Occipital lobe (tissue), 1 donor: ENCODE measurements at regions not wholly inside any gene's neighbourhood (a gene's known extent, or its start where the extent isn't known, plus 50 kb on each side); places are given as distances from the start of the nearest gene placed in this dataset.

Source experiments
- DNase-seq: peaks from one replicate; lab custom pipeline; 2025; lab: John Stamatoyannopoulos, UW

GRCh38 chr12:127429551-127430285, 837.3 kb upstream of the TMEM132C start:
- no peak for DNase-seq

GRCh38 chr12:127430401-127430800, 836.6 kb upstream of the TMEM132C start:
- no peak for DNase-seq

GRCh38 chr12:127431177-127431576, 835.8 kb upstream of the TMEM132C start:
- DNase-seq, result no peak

- no peak for DNase-seq
Observed at GRCh38 chr12:127431594-127431993, 835.4 kb upstream of the TMEM132C start.

- DNase-seq, result no peak
Observed at GRCh38 chr12:127435439-127435838, 831.5 kb upstream of the TMEM132C start.

- no peak for DNase-seq
Observed at GRCh38 chr12:127438512-127439244, 828.3 kb upstream of the TMEM132C start.

- DNase-seq, result no peak
Observed at GRCh38 chr12:127445581-127446139, 821.3 kb upstream of the TMEM132C start.

GRCh38 chr12:127448906-127449305, 818.1 kb upstream of the TMEM132C start:
- no peak for DNase-seq

- no peak for DNase-seq
Observed at GRCh38 chr12:127450826-127451225, 816.1 kb upstream of the TMEM132C start.

GRCh38 chr12:127455347-127456265, 811.4 kb upstream of the TMEM132C start:
- DNase-seq, result no peak

- no peak for DNase-seq
Observed at GRCh38 chr12:127457726-127458125, 809.2 kb upstream of the TMEM132C start.

GRCh38 chr12:127459166-127459565, 807.8 kb upstream of the TMEM132C start:
- no peak for DNase-seq

- DNase-seq, result no peak
Observed at GRCh38 chr12:127459687-127460086, 807.3 kb upstream of the TMEM132C start.

GRCh38 chr12:127463237-127463636, 803.7 kb upstream of the TMEM132C start:
- no peak for DNase-seq

- no peak for DNase-seq
Observed at GRCh38 chr12:127469331-127469730, 797.6 kb upstream of the TMEM132C start.

GRCh38 chr12:127473766-127474165, 793.2 kb upstream of the TMEM132C start:
- DNase-seq, result no peak

- DNase-seq, result no peak
Observed at GRCh38 chr12:127479256-127479655, 787.7 kb upstream of the TMEM132C start.

GRCh38 chr12:127480775-127481314, 786.1 kb upstream of the TMEM132C start:
- no peak for DNase-seq

GRCh38 chr12:127482950-127483349, 784.0 kb upstream of the TMEM132C start:
- DNase-seq, result no peak

- DNase-seq, result peak; percentile 2
Observed at GRCh38 chr12:127485528-127485927, 781.4 kb upstream of the TMEM132C start.

GRCh38 chr12:127487031-127487430, 779.9 kb upstream of the TMEM132C start:
- DNase-seq, result no peak
